Panc1 (cell line): ENCODE measurements at regions not wholly inside any gene's neighbourhood (a gene's known extent, or its start where the extent isn't known, plus 50 kb on each side); places are given as distances from the start of the nearest gene placed in this dataset.
"Not testable (repeated sequence)": the region's sequence is repeated elsewhere in the genome, so short reads cannot be mapped to it uniquely, and the experiment has no call there.

Experiments used
- POLR2AphosphoS5 ChIP-seq: IDR thresholded peaks from 2 replicates; pipeline ENCODE4 v1.6.1; 2012; ENCODE audit warnings: mild to moderate bottlenecking, low read depth, low read length, moderate library complexity
- REST ChIP-seq, 2 experiments: IDR thresholded peaks; 2 replicates each; pipeline ENCODE4 v1.6.1; 2011 to 2012; ENCODE audit warnings: low read depth in 2 of 2, control low read depth in 1 of 2, low read length in 1 of 2, mild to moderate bottlenecking in 1 of 2, moderate library complexity in 1 of 2; ENCODE audit not compliant: insufficient read depth in 1 of 2
- SIN3A ChIP-seq: IDR thresholded peaks from 2 replicates; pipeline ENCODE4 v1.6.1; 2012; ENCODE audit warnings: low read depth, mild to moderate bottlenecking, low read length, moderate library complexity, borderline replicate concordance; ENCODE audit not compliant: insufficient read depth
- TCF7L2 ChIP-seq: IDR thresholded peaks from 2 replicates; pipeline ENCODE4 v1.6.1; 2011; ENCODE audit warnings: mild to moderate bottlenecking, low read depth, low read length, inconsistent platforms
- TF ChIP-seq, protein P1 (sequence below): fragments of 450-650 bp; IDR thresholded peaks from 2 replicates; pipeline ENCODE4 v1.5.1; 2017; ENCODE audit warnings: mild to moderate bottlenecking

DNA sequence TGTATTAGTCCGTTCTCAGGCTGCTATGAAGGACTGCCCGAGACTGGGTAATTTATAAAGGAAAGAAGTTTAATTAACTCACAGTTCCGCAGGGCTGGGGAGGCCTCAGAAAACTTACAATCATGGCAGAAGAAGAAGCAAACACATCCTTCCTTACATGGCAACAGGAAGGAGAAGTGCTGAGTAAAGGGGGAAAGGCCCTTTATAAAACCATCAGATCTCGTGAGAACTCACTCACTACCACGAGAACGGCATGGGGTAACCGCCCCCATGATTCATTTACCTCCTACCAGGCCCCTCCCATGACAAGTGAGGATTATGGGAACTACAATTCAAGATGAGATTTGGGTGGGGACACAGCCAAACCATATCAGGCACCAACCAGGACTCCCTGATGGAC, 51.4 kb upstream of the PAX7 start:
- TF ChIP-seq, protein P1, sequence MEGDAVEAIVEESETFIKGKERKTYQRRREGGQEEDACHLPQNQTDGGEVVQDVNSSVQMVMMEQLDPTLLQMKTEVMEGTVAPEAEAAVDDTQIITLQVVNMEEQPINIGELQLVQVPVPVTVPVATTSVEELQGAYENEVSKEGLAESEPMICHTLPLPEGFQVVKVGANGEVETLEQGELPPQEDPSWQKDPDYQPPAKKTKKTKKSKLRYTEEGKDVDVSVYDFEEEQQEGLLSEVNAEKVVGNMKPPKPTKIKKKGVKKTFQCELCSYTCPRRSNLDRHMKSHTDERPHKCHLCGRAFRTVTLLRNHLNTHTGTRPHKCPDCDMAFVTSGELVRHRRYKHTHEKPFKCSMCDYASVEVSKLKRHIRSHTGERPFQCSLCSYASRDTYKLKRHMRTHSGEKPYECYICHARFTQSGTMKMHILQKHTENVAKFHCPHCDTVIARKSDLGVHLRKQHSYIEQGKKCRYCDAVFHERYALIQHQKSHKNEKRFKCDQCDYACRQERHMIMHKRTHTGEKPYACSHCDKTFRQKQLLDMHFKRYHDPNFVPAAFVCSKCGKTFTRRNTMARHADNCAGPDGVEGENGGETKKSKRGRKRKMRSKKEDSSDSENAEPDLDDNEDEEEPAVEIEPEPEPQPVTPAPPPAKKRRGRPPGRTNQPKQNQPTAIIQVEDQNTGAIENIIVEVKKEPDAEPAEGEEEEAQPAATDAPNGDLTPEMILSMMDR, result not testable (repeated sequence)
- not testable (repeated sequence) for TF ChIP-seq REST (IDR thresholded peaks at IDR 0.05; ENCODE audit: insufficient read depth in 1 of 2, low read depth in 2 of 2, low read length in 1 of 2); SIN3A; POLR2AphosphoS5; TCF7L2
